Neural crest cell (in vitro differentiated cells): ENCODE measurements at regions not wholly inside any gene's neighbourhood (a gene's known extent, or its start where the extent isn't known, plus 50 kb on each side); places are given as distances from the start of the nearest gene placed in this dataset.

Source experiments
- DNase-seq: peaks from one replicate; pipeline ENCODE4 v3.0.0; 2021; ENCODE audit warnings: low read depth, mixed read lengths, low spot score
- H3K27ac Mint-ChIP-seq: one replicate; pipeline ENCODE4 v1.8.0; 2021; ENCODE audit warnings: mild to moderate bottlenecking, mixed read lengths; ENCODE audit not compliant: unreplicated experiment
- H3K27me3 Mint-ChIP-seq: 2 replicates; pipeline ENCODE4 v1.8.0; 2021; ENCODE audit warnings: low read depth, mild to moderate bottlenecking, mixed read lengths
- H3K36me3 Mint-ChIP-seq: 2 replicates; pipeline ENCODE4 v1.8.0; 2021; ENCODE audit warnings: low read depth, mild to moderate bottlenecking, mixed read lengths
- H3K4me1 Mint-ChIP-seq: 2 replicates; pipeline ENCODE4 v1.8.0; 2021; ENCODE audit warnings: mixed read lengths
- H3K4me3 Mint-ChIP-seq: one replicate; pipeline ENCODE4 v1.8.0; 2021; ENCODE audit warnings: mild to moderate bottlenecking, mixed read lengths
- H3K9me3 Mint-ChIP-seq: 2 replicates; pipeline ENCODE4 v1.8.0; 2021; ENCODE audit warnings: mixed read lengths
- CTCF ChIP-seq: fragments of 200-600 bp; sonication (generic); conservative IDR thresholded peaks from 2 replicates; pipeline ENCODE4 v1.5.0; 2021; ENCODE audit warnings: antibody characterized with exemption, mild to moderate bottlenecking

GRCh38 chr10:32160864-32161263 lies 104.6 kb upstream of the KIF5B start:
- Mint-ChIP-seq H3K27ac (no peak overlapping the region), H3K4me3 (no peak overlapping the region), H3K27me3 (no peaks in the 10 kb centered on the region), H3K9me3 (no peaks in the 10 kb centered on the region), H3K4me1 (no peaks in the 10 kb centered on the region), H3K36me3 (no peaks in the 10 kb centered on the region)
- DNase-seq: no peak
- TF ChIP-seq CTCF: no peak

GRCh38 chr10:32159264-32159663 lies 103.0 kb upstream of the KIF5B start:
- TF ChIP-seq CTCF: no peak
- Mint-ChIP-seq H3K9me3 (peaks cover 3% of the 10 kb centered on the region), H3K4me1 (no peaks in the 10 kb centered on the region), H3K36me3 (peaks cover 4% of the 10 kb centered on the region), H3K27ac (no peak overlapping the region), H3K27me3 (no peaks in the 10 kb centered on the region), H3K4me3 (no peak overlapping the region)
- DNase-seq: no peak

- Mint-ChIP-seq H3K4me3 (no peak overlapping the region), H3K27me3 (no peaks in the 10 kb centered on the region), H3K9me3 (peaks cover 6% of the 10 kb centered on the region), H3K4me1 (no peaks in the 10 kb centered on the region), H3K36me3 (peaks cover 7% of the 10 kb centered on the region), H3K27ac (no peak overlapping the region)
- DNase-seq: no peak
- no peak for TF ChIP-seq CTCF
Observed at GRCh38 chr10:32156031-32156495, 99.8 kb upstream of the KIF5B start.

GRCh38 chr10:32155075-32155516 lies 98.9 kb upstream of the KIF5B start:
- peaks cover 7% of the 10 kb centered on the region for H3K36me3 Mint-ChIP-seq
- peaks cover 6% of the 10 kb centered on the region for H3K9me3 Mint-ChIP-seq
- no peak for DNase-seq
- H3K4me3 Mint-ChIP-seq: no peak overlapping the region
- H3K27ac Mint-ChIP-seq: no peak overlapping the region
- no peak for TF ChIP-seq CTCF
- H3K4me1 Mint-ChIP-seq: no peaks in the 10 kb centered on the region
- no peaks in the 10 kb centered on the region for H3K27me3 Mint-ChIP-seq

GRCh38 chr10:32153931-32154330 lies 97.7 kb upstream of the KIF5B start:
- no peak overlapping the region for H3K27ac Mint-ChIP-seq
- no peak overlapping the region for H3K4me3 Mint-ChIP-seq
- no peak for TF ChIP-seq CTCF
- DNase-seq: no peak
- no peaks in the 10 kb centered on the region for H3K4me1 Mint-ChIP-seq
- H3K36me3 Mint-ChIP-seq: peaks cover 7% of the 10 kb centered on the region
- H3K27me3 Mint-ChIP-seq: no peaks in the 10 kb centered on the region
- H3K9me3 Mint-ChIP-seq: peaks cover 6% of the 10 kb centered on the region

- Mint-ChIP-seq H3K27me3 (no peaks in the 10 kb centered on the region), H3K4me3 (no peak overlapping the region), H3K27ac (no peak overlapping the region), H3K9me3 (peaks cover 6% of the 10 kb centered on the region), H3K36me3 (peaks cover 7% of the 10 kb centered on the region), H3K4me1 (no peaks in the 10 kb centered on the region)
- no peak for TF ChIP-seq CTCF
- DNase-seq: no peak
Observed at GRCh38 chr10:32153252-32153651, 97.0 kb upstream of the KIF5B start.
